ENCODE measurements at regions not wholly inside any gene's neighbourhood (a gene's known extent, or its start where the extent isn't known, plus 50 kb on each side); places are given as distances from the start of the nearest gene placed in this dataset.

- no peak overlapping the region for H3K4me3 ChIP-seq (ENCODE audit: low read length)
- no peaks in the 10 kb centered on the region for H3K9me3 ChIP-seq (ENCODE audit: low read length)
- H3K27me3 ChIP-seq (ENCODE audit: insufficient read depth, low read length) = no peaks in the 10 kb centered on the region
- H3K4me1 ChIP-seq (ENCODE audit: insufficient read depth, low read length) = no peaks in the 10 kb centered on the region
- H3K36me3 ChIP-seq (ENCODE audit: insufficient read depth, low read length) = no peaks in the 10 kb centered on the region
- H2AFZ ChIP-seq (ENCODE audit: low read depth, low read length) = no peak overlapping the region
Measured at GRCh38 chr13:85700906-85701305, 98.3 kb downstream of the SLITRK6 start.

- Histone ChIP-seq H3K9me3 (ENCODE audit: low read length) (no peaks in the 10 kb centered on the region), H3K36me3 (ENCODE audit: insufficient read depth, low read length) (no peaks in the 10 kb centered on the region), H3K4me3 (ENCODE audit: low read length) (no peak overlapping the region), H2AFZ (ENCODE audit: low read depth, low read length) (no peak overlapping the region), H3K4me1 (ENCODE audit: insufficient read depth, low read length) (no peaks in the 10 kb centered on the region), H3K27me3 (ENCODE audit: insufficient read depth, low read length) (no peaks in the 10 kb centered on the region)
Measured at GRCh38 chr13:85698256-85698655, 101.0 kb downstream of the SLITRK6 start.

- Histone ChIP-seq H2AFZ (ENCODE audit: low read depth, low read length) (no peak overlapping the region), H3K4me3 (ENCODE audit: low read length) (no peak overlapping the region)
Measured at GRCh38 chr13:85694992-85695391, 104.2 kb downstream of the SLITRK6 start.

GRCh38 chr13:85693889-85694511 is 105.2 kb downstream of the SLITRK6 start:
- Histone ChIP-seq H3K27me3 (ENCODE audit: insufficient read depth, low read length) (no peaks in the 10 kb centered on the region), H2AFZ (ENCODE audit: low read depth, low read length) (no peak overlapping the region)

More at GRCh38 chr13:85694992-85695391, 104.2 kb downstream of the SLITRK6 start:
- no peaks in the 10 kb centered on the region for H3K4me1 ChIP-seq (ENCODE audit: insufficient read depth, low read length)
- H3K9me3 ChIP-seq (ENCODE audit: low read length) = no peaks in the 10 kb centered on the region
- H3K27me3 ChIP-seq (ENCODE audit: insufficient read depth, low read length) = no peaks in the 10 kb centered on the region
- H3K36me3 ChIP-seq (ENCODE audit: insufficient read depth, low read length) = no peaks in the 10 kb centered on the region

GRCh38 chr13:85690368-85690767 is 108.9 kb downstream of the SLITRK6 start:
- Histone ChIP-seq H2AFZ (ENCODE audit: low read depth, low read length) (no peak overlapping the region), H3K36me3 (ENCODE audit: insufficient read depth, low read length) (no peaks in the 10 kb centered on the region), H3K27me3 (ENCODE audit: insufficient read depth, low read length) (no peaks in the 10 kb centered on the region), H3K4me1 (ENCODE audit: insufficient read depth, low read length) (no peaks in the 10 kb centered on the region), H3K9me3 (ENCODE audit: low read length) (no peaks in the 10 kb centered on the region), H3K4me3 (ENCODE audit: low read length) (no peak overlapping the region)

More at GRCh38 chr13:85693889-85694511, 105.2 kb downstream of the SLITRK6 start:
- H3K4me3 ChIP-seq (ENCODE audit: low read length) = no peak overlapping the region
- no peaks in the 10 kb centered on the region for H3K36me3 ChIP-seq (ENCODE audit: insufficient read depth, low read length)
- H3K9me3 ChIP-seq (ENCODE audit: low read length) = no peaks in the 10 kb centered on the region
- H3K4me1 ChIP-seq (ENCODE audit: insufficient read depth, low read length) = no peaks in the 10 kb centered on the region

- H3K4me1 ChIP-seq (ENCODE audit: insufficient read depth, low read length) = no peaks in the 10 kb centered on the region
- H3K9me3 ChIP-seq (ENCODE audit: low read length) = no peaks in the 10 kb centered on the region
- H3K36me3 ChIP-seq (ENCODE audit: insufficient read depth, low read length) = no peaks in the 10 kb centered on the region
- H2AFZ ChIP-seq (ENCODE audit: low read depth, low read length) = no peak overlapping the region
- no peak overlapping the region for H3K4me3 ChIP-seq (ENCODE audit: low read length)
- H3K27me3 ChIP-seq (ENCODE audit: insufficient read depth, low read length) = no peaks in the 10 kb centered on the region
Measured at GRCh38 chr13:85685436-85685835, 113.8 kb downstream of the SLITRK6 start.

GRCh38 chr13:85675151-85675907 is 123.9 kb downstream of the SLITRK6 start:
- no peaks in the 10 kb centered on the region for H3K4me1 ChIP-seq (ENCODE audit: insufficient read depth, low read length)
- H2AFZ ChIP-seq (ENCODE audit: low read depth, low read length) = no peak overlapping the region
- no peaks in the 10 kb centered on the region for H3K36me3 ChIP-seq (ENCODE audit: insufficient read depth, low read length)
- no peaks in the 10 kb centered on the region for H3K27me3 ChIP-seq (ENCODE audit: insufficient read depth, low read length)
- no peaks in the 10 kb centered on the region for H3K9me3 ChIP-seq (ENCODE audit: low read length)
- no peak overlapping the region for H3K4me3 ChIP-seq (ENCODE audit: low read length)

GRCh38 chr13:85671336-85671735 is 127.9 kb downstream of the SLITRK6 start:
- H3K4me1 ChIP-seq (ENCODE audit: insufficient read depth, low read length) = no peaks in the 10 kb centered on the region
- no peak overlapping the region for H2AFZ ChIP-seq (ENCODE audit: low read depth, low read length)
- H3K4me3 ChIP-seq (ENCODE audit: low read length) = no peak overlapping the region
- H3K36me3 ChIP-seq (ENCODE audit: insufficient read depth, low read length) = no peaks in the 10 kb centered on the region
- no peaks in the 10 kb centered on the region for H3K27me3 ChIP-seq (ENCODE audit: insufficient read depth, low read length)
- H3K9me3 ChIP-seq (ENCODE audit: low read length) = no peaks in the 10 kb centered on the region

GRCh38 chr13:85666356-85666755 is 132.9 kb downstream of the SLITRK6 start:
- no peaks in the 10 kb centered on the region for H3K36me3 ChIP-seq (ENCODE audit: insufficient read depth, low read length)
- no peak overlapping the region for H3K4me3 ChIP-seq (ENCODE audit: low read length)
- no peaks in the 10 kb centered on the region for H3K27me3 ChIP-seq (ENCODE audit: insufficient read depth, low read length)
- no peaks in the 10 kb centered on the region for H3K9me3 ChIP-seq (ENCODE audit: low read length)
- no peaks in the 10 kb centered on the region for H3K4me1 ChIP-seq (ENCODE audit: insufficient read depth, low read length)
- H2AFZ ChIP-seq (ENCODE audit: low read depth, low read length) = no peak overlapping the region

- no peak overlapping the region for H3K4me3 ChIP-seq (ENCODE audit: low read length)
- no peaks in the 10 kb centered on the region for H3K4me1 ChIP-seq (ENCODE audit: insufficient read depth, low read length)
- no peaks in the 10 kb centered on the region for H3K27me3 ChIP-seq (ENCODE audit: insufficient read depth, low read length)
- H2AFZ ChIP-seq (ENCODE audit: low read depth, low read length) = no peak overlapping the region
- H3K9me3 ChIP-seq (ENCODE audit: low read length) = no peaks in the 10 kb centered on the region
- H3K36me3 ChIP-seq (ENCODE audit: insufficient read depth, low read length) = no peaks in the 10 kb centered on the region
Measured at GRCh38 chr13:85665286-85665685, 133.9 kb downstream of the SLITRK6 start.

- Histone ChIP-seq H3K36me3 (ENCODE audit: insufficient read depth, low read length) (no peaks in the 10 kb centered on the region), H2AFZ (ENCODE audit: low read depth, low read length) (no peak overlapping the region), H3K4me1 (ENCODE audit: insufficient read depth, low read length) (no peaks in the 10 kb centered on the region), H3K4me3 (ENCODE audit: low read length) (no peak overlapping the region), H3K9me3 (ENCODE audit: low read length) (no peaks in the 10 kb centered on the region), H3K27me3 (ENCODE audit: insufficient read depth, low read length) (no peaks in the 10 kb centered on the region)
Measured at GRCh38 chr13:85663856-85664255, 135.4 kb downstream of the SLITRK6 start.

- H3K4me3 ChIP-seq (ENCODE audit: low read length) = no peak overlapping the region
- H3K36me3 ChIP-seq (ENCODE audit: insufficient read depth, low read length) = no peaks in the 10 kb centered on the region
- no peaks in the 10 kb centered on the region for H3K27me3 ChIP-seq (ENCODE audit: insufficient read depth, low read length)
- no peaks in the 10 kb centered on the region for H3K9me3 ChIP-seq (ENCODE audit: low read length)
- H2AFZ ChIP-seq (ENCODE audit: low read depth, low read length) = no peak overlapping the region
- H3K4me1 ChIP-seq (ENCODE audit: insufficient read depth, low read length) = no peaks in the 10 kb centered on the region
Measured at GRCh38 chr13:85662186-85662585, 137.0 kb downstream of the SLITRK6 start.

GRCh38 chr13:85661675-85662074 is 137.5 kb downstream of the SLITRK6 start:
- H3K9me3 ChIP-seq (ENCODE audit: low read length) = no peaks in the 10 kb centered on the region
- H3K27me3 ChIP-seq (ENCODE audit: insufficient read depth, low read length) = no peaks in the 10 kb centered on the region
- no peak overlapping the region for H2AFZ ChIP-seq (ENCODE audit: low read depth, low read length)
- no peaks in the 10 kb centered on the region for H3K36me3 ChIP-seq (ENCODE audit: insufficient read depth, low read length)
- H3K4me1 ChIP-seq (ENCODE audit: insufficient read depth, low read length) = no peaks in the 10 kb centered on the region
- no peak overlapping the region for H3K4me3 ChIP-seq (ENCODE audit: low read length)

All from neuron (in vitro differentiated cells).